ENCODE measurements at regions not wholly inside any gene's neighbourhood (a gene's known extent, or its start where the extent isn't known, plus 50 kb on each side); places are given as distances from the start of the nearest gene placed in this dataset.

DNA sequence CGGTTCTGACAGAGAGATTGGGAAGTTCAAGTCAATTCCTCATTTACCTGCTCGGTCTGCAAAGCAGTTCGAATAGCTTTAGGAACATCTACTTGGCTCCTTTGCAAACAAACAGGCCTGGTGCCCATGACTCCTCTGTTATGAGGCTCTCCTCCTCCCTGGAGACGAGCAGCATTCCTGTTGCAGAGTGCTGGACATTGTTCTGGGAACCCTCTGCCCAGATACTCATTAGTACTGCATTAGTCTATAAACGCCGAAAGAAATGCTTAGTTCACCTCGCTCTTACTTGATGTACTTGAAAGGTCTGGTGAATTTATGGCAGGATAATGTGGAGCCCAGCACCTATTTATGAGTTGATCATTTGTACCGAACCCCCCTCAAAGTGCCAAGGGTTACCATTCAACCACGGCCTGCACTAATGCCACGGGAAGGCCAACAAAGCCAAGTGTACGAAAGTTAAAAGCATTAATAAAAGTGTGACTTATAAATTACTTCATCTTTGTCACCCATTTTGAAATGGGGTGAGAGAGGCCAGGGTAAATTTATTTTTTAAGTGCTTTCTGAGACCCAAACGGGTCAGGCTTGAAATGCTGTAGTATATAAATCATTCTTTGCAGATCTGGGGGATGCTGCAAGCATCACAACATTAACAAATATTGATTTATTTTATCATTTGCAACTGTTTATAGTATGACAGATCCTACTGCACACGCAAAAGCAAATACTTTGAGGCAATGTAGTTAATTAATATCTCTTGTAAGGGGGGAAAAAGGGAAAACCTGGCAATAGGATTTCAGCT lies 478.9 kb upstream of the PSMD7 start:
- no peak overlapping the region for H3K4me3 ChIP-seq (ENCODE audit: low read depth in 2 of 2, low read length in 2 of 2)

DNA sequence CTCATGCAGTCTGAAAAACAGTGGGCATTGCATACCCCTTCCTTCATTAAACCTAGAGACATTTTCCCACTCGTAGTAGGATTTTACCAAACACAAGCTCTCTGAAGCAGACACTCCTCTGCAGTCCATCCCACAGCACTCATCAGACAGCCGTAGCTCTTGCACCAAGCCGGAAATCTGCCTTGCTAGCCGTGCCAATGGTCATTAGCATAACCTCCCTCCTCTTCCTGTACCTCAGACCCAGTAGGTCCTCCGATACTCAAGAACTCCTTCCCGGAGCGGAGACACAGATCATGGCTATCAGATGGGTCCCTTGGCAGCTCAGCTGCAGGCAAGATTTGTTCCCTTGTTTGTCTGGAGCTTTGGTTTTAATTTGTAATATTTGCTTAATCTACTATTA lies 483.1 kb upstream of the PSMD7 start:
- Histone ChIP-seq H3K4me3 (ENCODE audit: low read depth in 2 of 2, low read length in 2 of 2) (no peak overlapping the region), H3K4me1 (ENCODE audit: control insufficient read depth, insufficient read depth, low read length) (no peaks in the 10 kb centered on the region), H3K27me3 (ENCODE audit: control insufficient read depth, insufficient read depth, low read length) (no peaks in the 10 kb centered on the region), H3K27ac (ENCODE audit: low read length) (no peak overlapping the region), H3K9me3 (ENCODE audit: control insufficient read depth, insufficient read depth, low read depth, low read length) (no peaks in the 10 kb centered on the region), H3K36me3 (ENCODE audit: control insufficient read depth, insufficient read depth, low read length) (no peaks in the 10 kb centered on the region)
- TF ChIP-seq, protein P1, sequence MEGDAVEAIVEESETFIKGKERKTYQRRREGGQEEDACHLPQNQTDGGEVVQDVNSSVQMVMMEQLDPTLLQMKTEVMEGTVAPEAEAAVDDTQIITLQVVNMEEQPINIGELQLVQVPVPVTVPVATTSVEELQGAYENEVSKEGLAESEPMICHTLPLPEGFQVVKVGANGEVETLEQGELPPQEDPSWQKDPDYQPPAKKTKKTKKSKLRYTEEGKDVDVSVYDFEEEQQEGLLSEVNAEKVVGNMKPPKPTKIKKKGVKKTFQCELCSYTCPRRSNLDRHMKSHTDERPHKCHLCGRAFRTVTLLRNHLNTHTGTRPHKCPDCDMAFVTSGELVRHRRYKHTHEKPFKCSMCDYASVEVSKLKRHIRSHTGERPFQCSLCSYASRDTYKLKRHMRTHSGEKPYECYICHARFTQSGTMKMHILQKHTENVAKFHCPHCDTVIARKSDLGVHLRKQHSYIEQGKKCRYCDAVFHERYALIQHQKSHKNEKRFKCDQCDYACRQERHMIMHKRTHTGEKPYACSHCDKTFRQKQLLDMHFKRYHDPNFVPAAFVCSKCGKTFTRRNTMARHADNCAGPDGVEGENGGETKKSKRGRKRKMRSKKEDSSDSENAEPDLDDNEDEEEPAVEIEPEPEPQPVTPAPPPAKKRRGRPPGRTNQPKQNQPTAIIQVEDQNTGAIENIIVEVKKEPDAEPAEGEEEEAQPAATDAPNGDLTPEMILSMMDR (IDR thresholded peaks at IDR 0.05): no peak
- TF ChIP-seq SIN3A (IDR thresholded peaks at IDR 0.05; ENCODE audit: borderline replicate concordance, insufficient read depth, low read depth, low read length): no peak
- TF ChIP-seq POLR2AphosphoS5 (IDR thresholded peaks at IDR 0.05; ENCODE audit: low read depth, low read length): no peak
- no peak for TF ChIP-seq TCF7L2 (IDR thresholded peaks at IDR 0.05; ENCODE audit: low read depth, low read length)
- TF ChIP-seq, protein P2, sequence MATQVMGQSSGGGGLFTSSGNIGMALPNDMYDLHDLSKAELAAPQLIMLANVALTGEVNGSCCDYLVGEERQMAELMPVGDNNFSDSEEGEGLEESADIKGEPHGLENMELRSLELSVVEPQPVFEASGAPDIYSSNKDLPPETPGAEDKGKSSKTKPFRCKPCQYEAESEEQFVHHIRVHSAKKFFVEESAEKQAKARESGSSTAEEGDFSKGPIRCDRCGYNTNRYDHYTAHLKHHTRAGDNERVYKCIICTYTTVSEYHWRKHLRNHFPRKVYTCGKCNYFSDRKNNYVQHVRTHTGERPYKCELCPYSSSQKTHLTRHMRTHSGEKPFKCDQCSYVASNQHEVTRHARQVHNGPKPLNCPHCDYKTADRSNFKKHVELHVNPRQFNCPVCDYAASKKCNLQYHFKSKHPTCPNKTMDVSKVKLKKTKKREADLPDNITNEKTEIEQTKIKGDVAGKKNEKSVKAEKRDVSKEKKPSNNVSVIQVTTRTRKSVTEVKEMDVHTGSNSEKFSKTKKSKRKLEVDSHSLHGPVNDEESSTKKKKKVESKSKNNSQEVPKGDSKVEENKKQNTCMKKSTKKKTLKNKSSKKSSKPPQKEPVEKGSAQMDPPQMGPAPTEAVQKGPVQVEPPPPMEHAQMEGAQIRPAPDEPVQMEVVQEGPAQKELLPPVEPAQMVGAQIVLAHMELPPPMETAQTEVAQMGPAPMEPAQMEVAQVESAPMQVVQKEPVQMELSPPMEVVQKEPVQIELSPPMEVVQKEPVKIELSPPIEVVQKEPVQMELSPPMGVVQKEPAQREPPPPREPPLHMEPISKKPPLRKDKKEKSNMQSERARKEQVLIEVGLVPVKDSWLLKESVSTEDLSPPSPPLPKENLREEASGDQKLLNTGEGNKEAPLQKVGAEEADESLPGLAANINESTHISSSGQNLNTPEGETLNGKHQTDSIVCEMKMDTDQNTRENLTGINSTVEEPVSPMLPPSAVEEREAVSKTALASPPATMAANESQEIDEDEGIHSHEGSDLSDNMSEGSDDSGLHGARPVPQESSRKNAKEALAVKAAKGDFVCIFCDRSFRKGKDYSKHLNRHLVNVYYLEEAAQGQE (IDR thresholded peaks at IDR 0.05; ENCODE audit: insufficient read depth in 1 of 2, low read depth in 2 of 2, low read length in 1 of 2): no peak
- no peak for ATAC-seq
- intact Hi-C loops (cut with micrococcal nuclease; ENCODE audit: unreplicated experiment): no loop called here
- POLR2A ChIA-PET: no interaction called here
- BruUV-seq (replicated peaks): no TSS peak
- CTCF ChIA-PET: no interaction called here
- in situ Hi-C loops (cut with HindIII; ENCODE audit: low pct_unique_long_range_greater_than_20kb, low sequenced_read_pairs): no loop called here
- no peak for DNase-seq (ENCODE audit: low read depth, low spot score)

More for the DNA sequence above, 478.9 kb upstream of the PSMD7 start:
- no peaks in the 10 kb centered on the region for H3K27me3 ChIP-seq (ENCODE audit: control insufficient read depth, insufficient read depth, low read length)
- ChIA-PET CTCF (no interaction called here), POLR2A (no interaction called here)
- no peaks in the 10 kb centered on the region for H3K4me1 ChIP-seq (ENCODE audit: control insufficient read depth, insufficient read depth, low read length)
- in situ Hi-C loops (cut with HindIII; ENCODE audit: low pct_unique_long_range_greater_than_20kb, low sequenced_read_pairs): no loop called here
- DNase-seq (ENCODE audit: low read depth, low spot score) (no peak), ATAC-seq (no peak)
- H3K9me3 ChIP-seq (ENCODE audit: control insufficient read depth, insufficient read depth, low read depth, low read length): no peaks in the 10 kb centered on the region
- intact Hi-C loops (cut with micrococcal nuclease; ENCODE audit: unreplicated experiment): no loop called here
- no TSS peak for BruUV-seq (replicated peaks)
- no peaks in the 10 kb centered on the region for H3K36me3 ChIP-seq (ENCODE audit: control insufficient read depth, insufficient read depth, low read length)
- H3K27ac ChIP-seq (ENCODE audit: low read length): no peak overlapping the region
- TF ChIP-seq TCF7L2 (IDR thresholded peaks at IDR 0.05; ENCODE audit: low read depth, low read length) (no peak), SIN3A (IDR thresholded peaks at IDR 0.05; ENCODE audit: borderline replicate concordance, insufficient read depth, low read depth, low read length) (no peak), POLR2AphosphoS5 (IDR thresholded peaks at IDR 0.05; ENCODE audit: low read depth, low read length) (no peak)
- TF ChIP-seq, protein P1 (IDR thresholded peaks at IDR 0.05): no peak
- TF ChIP-seq, protein P2 (IDR thresholded peaks at IDR 0.05; ENCODE audit: insufficient read depth in 1 of 2, low read depth in 2 of 2, low read length in 1 of 2): no peak

Measured in Panc1 (cell line).